GM19351 (cell line): ENCODE measurements at regions not wholly inside any gene's neighbourhood (a gene's known extent, or its start where the extent isn't known, plus 50 kb on each side); places are given as distances from the start of the nearest gene placed in this dataset.

Experiments
- ATAC-seq: cut with Tn5 transposase; IDR thresholded peaks from one replicate; pipeline ENCODE4 v1.9.1; 2021; ENCODE audit warnings: mild to moderate bottlenecking, moderate library complexity; ENCODE audit not compliant: unreplicated experiment

DNA sequence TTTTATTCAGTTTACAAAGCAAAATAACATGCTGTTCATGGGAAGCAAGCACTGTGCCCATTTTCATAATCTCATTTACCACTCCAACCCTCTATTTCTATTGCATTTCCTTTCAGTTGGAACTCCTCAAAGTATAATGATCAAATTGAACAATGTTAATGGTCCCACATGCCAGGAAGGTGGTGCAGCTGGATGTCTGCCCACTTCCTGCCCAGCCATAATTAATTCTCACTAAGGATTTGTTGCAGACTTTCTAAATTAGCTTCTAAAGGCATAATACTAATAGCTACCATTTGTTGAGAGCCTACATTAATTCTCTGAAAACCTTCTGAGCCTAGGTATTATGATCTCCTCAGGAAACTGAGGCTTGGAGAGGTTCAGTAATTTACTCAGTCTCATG, 316.1 kb upstream of the TPM1 start:
- no peak for ATAC-seq

DNA sequence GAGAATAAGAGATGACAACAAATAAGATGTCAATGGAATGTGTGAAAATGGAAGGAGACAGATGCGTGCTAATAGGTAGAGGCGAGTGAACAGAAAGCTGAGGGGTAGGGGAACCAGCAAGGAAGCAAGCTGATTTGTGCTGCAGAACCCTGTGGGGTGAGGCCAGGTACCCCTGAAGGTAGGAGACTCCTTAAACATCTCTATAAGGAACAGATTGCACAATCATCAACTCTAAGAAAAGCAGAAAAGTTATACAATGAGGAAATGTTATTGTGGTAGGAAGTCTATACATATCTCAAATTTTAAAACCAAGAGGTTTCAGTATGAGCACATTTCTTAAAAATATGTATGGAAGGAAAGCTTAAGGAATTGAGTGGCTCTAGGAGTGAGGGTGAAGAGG, 315.0 kb upstream of the TPM1 start:
- ATAC-seq, result no peak

DNA sequence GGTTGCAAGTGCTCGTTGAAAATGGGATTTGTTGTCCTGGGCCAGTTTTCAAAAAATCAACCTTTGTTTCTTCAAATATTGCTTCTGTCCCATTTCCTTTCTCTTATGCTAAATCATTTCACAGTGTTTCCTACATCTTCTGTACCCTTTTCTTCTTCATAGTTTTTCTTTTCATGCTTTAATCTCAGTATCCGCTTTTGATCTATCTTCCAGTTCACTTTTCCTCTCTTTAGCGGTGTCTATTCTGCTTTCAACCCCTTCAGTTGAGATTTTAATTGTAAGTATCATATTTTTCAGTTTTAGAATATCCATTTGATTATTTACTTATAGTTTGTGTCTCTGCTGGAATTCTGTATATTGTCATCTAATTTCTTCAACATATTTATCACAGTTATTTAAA, 311.7 kb upstream of the TPM1 start:
- no peak for ATAC-seq

DNA sequence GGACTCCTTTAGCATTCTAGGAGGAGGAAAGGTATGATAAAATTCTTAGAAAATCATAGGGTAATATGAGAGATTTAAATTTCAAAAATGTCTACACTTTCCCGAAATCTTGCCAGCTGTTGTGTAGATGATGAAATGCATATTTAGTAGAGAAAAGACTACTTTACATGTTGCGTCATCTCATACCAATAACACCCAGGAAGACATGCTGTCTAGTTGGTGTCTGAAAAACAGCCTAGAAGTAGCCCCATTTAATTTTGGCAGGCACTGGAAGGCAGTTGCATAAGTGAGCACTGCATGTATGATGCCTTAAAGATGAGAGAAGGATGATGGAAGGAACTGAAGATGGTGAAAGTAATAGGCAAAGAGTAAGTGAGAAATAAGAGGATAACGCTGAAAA, 310.5 kb upstream of the TPM1 start:
- ATAC-seq, result no peak

DNA sequence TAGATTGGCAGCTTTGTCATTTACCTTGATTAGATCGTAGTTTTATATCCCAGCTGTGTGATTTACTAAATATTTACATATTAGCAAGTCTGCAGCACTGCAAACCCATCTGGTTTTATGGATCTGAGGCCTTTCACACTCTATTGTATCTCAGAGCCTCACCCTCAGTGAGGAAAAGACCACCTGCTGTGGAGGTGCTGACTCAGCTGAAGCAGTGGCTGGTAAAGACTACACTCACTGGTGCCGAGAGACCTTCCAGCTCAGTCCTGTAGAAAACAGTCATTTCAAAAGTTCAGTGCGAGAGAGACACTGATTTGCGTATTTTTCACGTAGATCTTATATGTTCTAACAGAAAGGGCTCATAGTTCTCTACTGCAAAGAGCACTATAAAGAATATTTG, 307.8 kb upstream of the TPM1 start:
- ATAC-seq, result no peak

DNA sequence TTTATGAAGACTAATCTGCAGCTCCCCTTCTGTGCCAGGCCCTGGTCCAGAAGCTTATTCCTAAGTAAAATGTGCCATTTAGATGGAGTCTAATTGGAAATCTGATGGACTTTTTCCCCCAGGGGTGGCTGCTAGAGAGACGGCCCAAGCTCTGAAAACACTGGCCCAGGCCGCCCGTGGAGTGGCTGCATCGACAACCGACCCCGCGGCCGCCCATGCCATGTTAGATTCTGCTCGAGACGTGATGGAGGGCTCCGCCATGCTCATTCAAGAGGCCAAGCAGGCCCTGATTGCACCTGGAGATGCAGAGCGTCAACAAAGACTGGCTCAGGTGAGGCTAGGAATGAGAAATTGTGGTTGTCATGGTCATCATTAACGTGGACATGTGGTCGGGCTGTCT, 305.8 kb upstream of the TPM1 start:
- ATAC-seq, result no peak

GRCh38 chr15:62737551-62737950, 305.0 kb upstream of the TPM1 start:
- ATAC-seq, result no peak

GRCh38 chr15:62739082-62739481, 303.5 kb upstream of the TPM1 start:
- no peak for ATAC-seq

DNA sequence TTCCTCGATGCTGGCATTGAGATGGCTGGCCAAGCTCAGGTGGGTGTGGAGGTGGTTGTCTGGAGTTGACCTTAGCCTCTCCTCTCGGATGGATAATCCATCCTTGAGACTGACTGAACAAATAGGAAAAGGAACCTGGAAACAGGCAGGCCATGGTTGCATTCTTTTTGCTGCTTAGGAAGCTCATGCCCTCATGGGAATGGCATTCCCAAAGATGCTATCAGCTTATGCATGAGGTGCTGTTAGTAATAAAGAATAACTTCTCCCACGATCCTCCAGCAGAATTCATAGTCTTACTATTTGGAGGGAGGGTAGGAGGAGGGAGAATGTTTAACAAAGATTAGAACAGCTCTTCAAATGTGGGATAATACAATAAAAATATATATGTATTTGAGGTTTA, 303.0 kb upstream of the TPM1 start:
- no peak for ATAC-seq

DNA sequence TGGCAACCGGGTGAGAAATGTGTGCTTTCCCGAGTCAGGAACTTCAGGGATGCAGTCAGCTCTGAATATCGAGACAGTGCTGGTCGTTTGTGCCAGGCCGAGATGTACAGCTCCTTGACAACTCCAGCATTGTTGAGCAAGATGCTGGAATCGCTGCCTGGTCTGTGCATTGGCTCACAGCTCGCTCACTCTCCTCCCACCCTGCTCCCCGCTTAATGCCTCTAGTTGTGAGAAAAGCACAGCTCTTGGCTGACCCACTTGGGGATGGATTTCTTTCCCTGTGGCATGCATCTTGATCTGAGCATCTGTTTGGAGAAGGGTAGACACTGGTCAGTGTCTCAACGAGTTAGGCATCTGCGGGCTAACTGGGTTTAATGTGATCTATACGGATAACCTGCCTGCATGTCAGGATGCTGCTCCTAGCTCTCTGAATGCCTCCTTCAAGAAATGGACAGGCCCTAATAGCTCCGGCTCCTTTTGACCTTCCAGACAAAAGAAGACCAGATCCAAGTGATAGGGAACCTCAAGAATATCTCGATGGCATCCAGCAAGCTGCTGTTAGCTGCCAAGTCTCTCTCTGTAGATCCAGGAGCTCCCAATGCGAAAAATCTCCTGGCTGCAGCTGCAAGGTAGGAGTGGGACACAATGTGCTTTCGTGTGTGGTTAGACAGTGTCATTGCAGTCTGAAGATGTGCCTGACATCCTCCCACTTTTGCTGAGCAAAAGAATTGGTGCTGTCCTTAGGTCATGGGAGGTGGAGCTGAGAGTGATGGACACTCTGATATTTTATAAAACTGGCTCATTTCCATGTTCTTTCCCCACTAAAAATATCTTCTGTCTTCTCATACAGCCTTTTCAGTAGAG, 302.2 kb upstream of the TPM1 start:
- ATAC-seq, result no peak

GRCh38 chr15:62741106-62741505, 301.4 kb upstream of the TPM1 start:
- no peak for ATAC-seq

DNA sequence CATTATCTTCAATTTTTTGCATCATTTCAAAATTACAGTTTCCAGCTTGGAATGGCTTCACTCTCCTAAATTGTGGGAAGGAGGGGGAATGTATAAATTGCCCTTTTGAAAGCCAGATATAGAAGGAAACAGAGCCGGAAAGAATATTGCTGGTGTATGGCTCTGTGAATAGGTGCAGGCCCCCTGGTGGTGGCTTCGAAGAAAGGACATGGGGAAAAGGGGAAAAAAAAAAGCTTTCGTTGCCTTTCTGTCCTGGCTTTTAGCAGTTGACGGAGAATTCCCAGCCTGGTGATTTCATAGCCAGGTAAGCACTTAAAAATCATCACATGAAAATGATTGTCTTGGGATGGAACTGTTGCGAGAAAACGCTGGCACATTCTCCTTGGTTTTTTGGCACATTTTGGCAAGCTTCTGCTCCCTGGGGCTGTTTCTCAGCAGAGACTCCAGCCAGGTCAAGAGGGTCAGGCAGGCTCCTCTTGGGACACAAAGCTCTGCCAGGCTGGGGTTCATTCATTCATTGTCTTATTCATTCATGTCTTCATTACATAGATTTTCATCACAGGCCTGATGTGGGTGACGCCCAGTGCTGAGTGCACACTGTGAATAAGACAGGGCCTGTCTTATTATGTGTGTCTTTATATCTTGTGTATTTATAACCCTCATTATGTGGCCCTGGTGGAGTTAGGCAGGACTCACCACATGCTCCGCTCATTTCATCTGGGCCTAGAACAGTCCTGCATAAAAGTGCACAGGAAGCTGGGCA, 300.0 kb upstream of the TPM1 start:
- ATAC-seq, result no peak

GRCh38 chr15:62745621-62746225, 296.8 kb upstream of the TPM1 start:
- ATAC-seq, result no peak

GRCh38 chr15:62748196-62748595, 294.4 kb upstream of the TPM1 start:
- ATAC-seq, result no peak

GRCh38 chr15:62749036-62749815, 293.3 kb upstream of the TPM1 start:
- no peak for ATAC-seq

DNA sequence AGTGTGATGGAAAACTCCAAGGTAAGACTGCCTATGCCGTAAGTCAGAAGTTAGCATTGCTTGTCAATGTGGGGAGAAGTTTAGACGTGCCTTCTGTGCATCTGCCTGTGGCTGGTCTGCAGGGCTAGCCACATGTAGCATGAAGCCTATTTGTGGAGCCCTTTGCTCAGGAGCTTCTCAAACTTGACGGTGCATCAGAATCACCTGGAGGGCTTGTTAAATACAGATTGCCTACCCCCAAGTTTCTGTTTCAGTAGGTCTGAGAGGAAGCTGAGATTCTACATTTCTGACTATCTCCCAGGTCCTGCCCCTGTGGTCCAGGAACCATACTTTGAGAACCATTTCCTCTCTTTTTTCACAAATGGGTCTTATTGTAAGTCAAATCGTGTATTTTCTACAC, 292.1 kb upstream of the TPM1 start:
- ATAC-seq, result no peak

DNA sequence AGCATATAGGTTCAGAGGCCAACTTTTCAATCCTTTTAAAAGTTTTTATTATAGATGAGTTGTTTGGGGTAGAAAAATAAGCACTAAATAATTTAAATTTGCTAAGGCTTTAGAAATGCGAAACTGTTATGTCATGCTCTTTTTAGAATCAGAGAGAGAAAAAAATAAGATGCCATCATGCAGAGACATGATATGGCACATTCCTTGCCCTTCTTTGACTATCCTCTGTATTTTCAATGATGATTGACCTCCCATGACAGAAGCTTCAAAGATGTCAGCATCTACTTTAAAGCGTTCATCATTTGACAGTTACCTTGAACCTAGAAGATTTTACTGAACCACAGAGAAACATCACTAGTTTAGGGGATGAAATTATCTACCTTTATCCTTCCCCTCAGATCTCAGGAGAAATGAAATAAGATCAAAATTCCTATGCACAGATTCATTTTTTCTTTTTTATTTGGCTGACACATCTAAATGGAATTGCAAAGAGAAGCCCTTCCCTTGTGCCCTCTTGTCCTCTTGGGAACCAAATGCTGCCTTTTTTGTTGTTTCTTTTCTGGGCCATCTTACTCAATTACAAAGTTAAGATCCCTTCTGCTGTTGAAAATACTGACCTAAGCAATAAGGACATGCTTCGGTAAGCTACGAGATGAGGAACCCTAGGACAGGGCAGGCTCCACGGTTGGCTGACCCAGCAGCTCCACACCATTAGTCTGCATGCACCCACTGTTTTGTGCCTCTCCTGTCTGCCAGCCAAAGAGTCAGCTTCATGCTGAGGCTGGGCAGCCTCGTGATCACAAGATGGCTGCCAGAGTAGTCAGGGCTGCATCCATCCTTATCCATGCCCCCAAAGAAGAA, 289.7 kb upstream of the TPM1 start:
- ATAC-seq, result no peak

GRCh38 chr15:62753518-62754221, 288.9 kb upstream of the TPM1 start:
- ATAC-seq, result no peak

- ATAC-seq, result no peak
These were observed 286.1 kb upstream of the TPM1 start for GRCh38 chr15:62756326-62756994.
